GM10248 (cell line): ENCODE measurements at regions not wholly inside any gene's neighbourhood (a gene's known extent, or its start where the extent isn't known, plus 50 kb on each side); places are given as distances from the start of the nearest gene placed in this dataset.

Experiments
- CTCF ChIA-PET: fragments of 300-600 bp; sonication (Branson Sonifier 250); formaldehyde crosslinking; extraction: SDS; loops from one replicate; lab custom pipeline; 2021; ENCODE audit warnings: antibody characterized with exemption; lab: Yijun Ruan, JAX
- POLR2A ChIA-PET: fragments of 350-650 bp; sonication (Branson Sonifier 250); formaldehyde crosslinking; extraction: SDS; loops from one replicate; lab custom pipeline; 2020; ENCODE audit warnings: antibody characterized with exemption; lab: Yijun Ruan, JAX
- DNase-seq: peaks from one replicate; pipeline ENCODE4 v3.0.0; 2012; ENCODE audit errors: extremely low spot score
- CTCF ChIP-seq: IDR thresholded peaks from 2 replicates; pipeline ENCODE4 v1.5.1; 2012; ENCODE audit warnings: mild to moderate bottlenecking, low read depth; ENCODE audit errors: extremely low read depth, missing control alignments, control extremely low read depth

GRCh38 chr2:189336276-189336975 lies 104.8 kb upstream of the WDR75 start:
- ChIA-PET POLR2A (no interaction called here), CTCF (no interaction called here)

GRCh38 chr2:189337656-189338055 lies 103.6 kb upstream of the WDR75 start:
- no peak for DNase-seq
- ChIA-PET CTCF (no interaction called here), POLR2A (no interaction called here)
- no peak for TF ChIP-seq CTCF

More at GRCh38 chr2:189336276-189336975, 104.8 kb upstream of the WDR75 start:
- no peak for TF ChIP-seq CTCF
- DNase-seq: no peak

GRCh38 chr2:189338115-189338514 lies 103.2 kb upstream of the WDR75 start:
- no peak for TF ChIP-seq CTCF
- no peak for DNase-seq
- POLR2A ChIA-PET: no interaction called here
- CTCF ChIA-PET: no interaction called here

GRCh38 chr2:189341077-189341476 lies 100.2 kb upstream of the WDR75 start:
- CTCF ChIA-PET: no interaction called here
- TF ChIP-seq CTCF: no peak

GRCh38 chr2:189344043-189344442 lies 97.2 kb upstream of the WDR75 start:
- CTCF ChIA-PET: no interaction called here
- no peak for TF ChIP-seq CTCF
- DNase-seq: no peak
- POLR2A ChIA-PET: no interaction called here

More at GRCh38 chr2:189341077-189341476, 100.2 kb upstream of the WDR75 start:
- POLR2A ChIA-PET: no interaction called here
- DNase-seq: no peak

- DNase-seq: peak; percentile 11
- TF ChIP-seq CTCF: peak; percentile 13
- ChIA-PET CTCF (no interaction called here), POLR2A (no interaction called here)
These were observed 93.7 kb upstream of the WDR75 start for GRCh38 chr2:189347540-189347939.
